Breast epithelium (tissue), 4 donors: ENCODE measurements at regions not wholly inside any gene's neighbourhood (a gene's known extent, or its start where the extent isn't known, plus 50 kb on each side); places are given as distances from the start of the nearest gene placed in this dataset.

Experiments used
- DNase-seq, 2 donors: peaks; one replicate each; pipeline ENCODE4 v3.0.0-alpha.2; 2019; ENCODE audit warnings: low spot score in 2 of 2
- H3K27ac ChIP-seq, 2 donors: fragments of 200-600 bp; sonication (generic) in 1 of 2; one replicate each; pipeline ENCODE4 v1.5.1; 2016 to 2019; ENCODE audit warnings: mild to moderate bottlenecking in 1 of 2
- H3K27me3 ChIP-seq, 2 donors: fragments of 200-600 bp; sonication (generic) in 1 of 2; one replicate each; pipeline versions ENCODE4 v1.5.1 to v1.6.0; 2017 to 2019; ENCODE audit warnings: control low read depth in 1 of 2, mild to moderate bottlenecking in 1 of 2
- H3K36me3 ChIP-seq: fragments of 200-600 bp; one replicate; pipeline ENCODE4 v1.5.1; 2019
- H3K4me1 ChIP-seq, 2 donors: fragments of 200-600 bp; sonication (generic); one replicate each; pipeline ENCODE4 v1.5.1; 2016 to 2019; ENCODE audit warnings: control low read depth in 1 of 2
- H3K4me3 ChIP-seq, 3 donors: fragments of 200-600 bp; sonication (generic); 1 replicate in 2 of 3; 2 replicates in 1 of 3; pipeline ENCODE4 v1.5.1; 2016 to 2019; ENCODE audit warnings: mild to moderate bottlenecking in 3 of 3, moderate library complexity in 2 of 3
- H3K9me3 ChIP-seq, 2 donors: fragments of 200-600 bp; sonication (generic) in 1 of 2; one replicate each; pipeline ENCODE4 v1.5.1; 2016 to 2019; ENCODE audit warnings: control low read depth in 1 of 2
- CTCF ChIP-seq, 3 donors: fragments of 450-650 bp; IDR thresholded peaks; one replicate each; pipeline ENCODE4 v1.5.1; 2016 to 2017; ENCODE audit warnings: antibody characterized with exemption in 3 of 3, mild to moderate bottlenecking in 3 of 3, moderate library complexity in 3 of 3
- POLR2A ChIP-seq: fragments of 450-650 bp; IDR thresholded peaks from one replicate; pipeline ENCODE4 v1.6.1; 2016; ENCODE audit warnings: antibody characterized with exemption, mild to moderate bottlenecking, moderate library complexity
- POLR2AphosphoS5 ChIP-seq, 3 donors: sonication (generic); formaldehyde crosslinking; IDR thresholded peaks; one replicate each; pipeline ENCODE4 v1.6.1; 2017; ENCODE audit warnings: antibody characterized with exemption in 3 of 3
- intact Hi-C: fragments of 100-400 bp; cut with DNase I; formaldehyde crosslinking; loops from one replicate; pipeline ENCODE4 v1.15.1; 2023; ENCODE audit warnings: low total_unique reads

GRCh38 chr15:29429584-29429983 is 160.0 kb upstream of the NSMCE3 start:
- Histone ChIP-seq H3K9me3 (no peaks in the 10 kb centered on the region), H3K27me3 (no peaks in the 10 kb centered on the region), H3K36me3 (no peaks in the 10 kb centered on the region), H3K4me1 (no peaks in the 10 kb centered on the region), H3K27ac (no peak overlapping the region), H3K4me3 (no peak overlapping the region)
- intact Hi-C loops = no loop called here
- TF ChIP-seq POLR2AphosphoS5 (IDR thresholded peaks at IDR 0.05) = no peak
- TF ChIP-seq POLR2A = no peak
- no peak for TF ChIP-seq CTCF (IDR thresholded peaks at IDR 0.05)
- DNase-seq = no peak

GRCh38 chr15:29428925-29429573 is 159.4 kb upstream of the NSMCE3 start:
- Histone ChIP-seq H3K36me3 (no peaks in the 10 kb centered on the region), H3K27me3 (no peaks in the 10 kb centered on the region), H3K27ac (no peak overlapping the region), H3K4me1 (no peaks in the 10 kb centered on the region), H3K4me3 (no peak overlapping the region), H3K9me3 (no peaks in the 10 kb centered on the region)
- intact Hi-C loops = no loop called here
- DNase-seq = no peak
- TF ChIP-seq POLR2AphosphoS5 (IDR thresholded peaks at IDR 0.05) (no peak), POLR2A (no peak), CTCF (IDR thresholded peaks at IDR 0.05) (no peak)

GRCh38 chr15:29425864-29426263 is 156.2 kb upstream of the NSMCE3 start:
- TF ChIP-seq CTCF (IDR thresholded peaks at IDR 0.05) = no peak
- TF ChIP-seq POLR2A = no peak
- TF ChIP-seq POLR2AphosphoS5 (IDR thresholded peaks at IDR 0.05) = no peak
- no peaks in the 10 kb centered on the region for H3K9me3 ChIP-seq
- no peak overlapping the region for H3K27ac ChIP-seq
- intact Hi-C loops = no loop called here
- H3K36me3 ChIP-seq = no peaks in the 10 kb centered on the region
- H3K27me3 ChIP-seq = no peaks in the 10 kb centered on the region
- H3K4me1 ChIP-seq = no peaks in the 10 kb centered on the region
- DNase-seq = no peak
- H3K4me3 ChIP-seq = no peak overlapping the region

GRCh38 chr15:29424118-29424517 is 154.5 kb upstream of the NSMCE3 start:
- no peaks in the 10 kb centered on the region for H3K36me3 ChIP-seq
- H3K4me1 ChIP-seq = no peaks in the 10 kb centered on the region
- no peak overlapping the region for H3K27ac ChIP-seq
- no peak overlapping the region for H3K4me3 ChIP-seq
- intact Hi-C loops = no loop called here
- no peaks in the 10 kb centered on the region for H3K27me3 ChIP-seq
- DNase-seq = no peak
- TF ChIP-seq CTCF (IDR thresholded peaks at IDR 0.05) (no peak), POLR2A (no peak), POLR2AphosphoS5 (IDR thresholded peaks at IDR 0.05) (no peak)
- no peaks in the 10 kb centered on the region for H3K9me3 ChIP-seq

- TF ChIP-seq POLR2AphosphoS5 (IDR thresholded peaks at IDR 0.05) (no peak), POLR2A (no peak), CTCF (IDR thresholded peaks at IDR 0.05) (no peak)
- DNase-seq = no peak
Measured at GRCh38 chr15:29422606-29423005, 153.0 kb upstream of the NSMCE3 start.

More at GRCh38 chr15:29422606-29423005, 153.0 kb upstream of the NSMCE3 start:
- Histone ChIP-seq H3K36me3 (no peaks in the 10 kb centered on the region), H3K27me3 (no peaks in the 10 kb centered on the region), H3K9me3 (no peaks in the 10 kb centered on the region), H3K4me1 (no peaks in the 10 kb centered on the region), H3K4me3 (no peak overlapping the region), H3K27ac (no peak overlapping the region)
- intact Hi-C loops = no loop called here
